NCI-H146 (cell line): ENCODE measurements at regions not wholly inside any gene's neighbourhood (a gene's known extent, or its start where the extent isn't known, plus 50 kb on each side); places are given as distances from the start of the nearest gene placed in this dataset.
"Not testable (repeated sequence)": the region's sequence is repeated elsewhere in the genome, so short reads cannot be mapped to it uniquely, and the experiment has no call there.

ENCODE experiments used
- DNase-seq: peaks from one replicate; lab custom pipeline; 2025; lab: John Stamatoyannopoulos, UW

DNA sequence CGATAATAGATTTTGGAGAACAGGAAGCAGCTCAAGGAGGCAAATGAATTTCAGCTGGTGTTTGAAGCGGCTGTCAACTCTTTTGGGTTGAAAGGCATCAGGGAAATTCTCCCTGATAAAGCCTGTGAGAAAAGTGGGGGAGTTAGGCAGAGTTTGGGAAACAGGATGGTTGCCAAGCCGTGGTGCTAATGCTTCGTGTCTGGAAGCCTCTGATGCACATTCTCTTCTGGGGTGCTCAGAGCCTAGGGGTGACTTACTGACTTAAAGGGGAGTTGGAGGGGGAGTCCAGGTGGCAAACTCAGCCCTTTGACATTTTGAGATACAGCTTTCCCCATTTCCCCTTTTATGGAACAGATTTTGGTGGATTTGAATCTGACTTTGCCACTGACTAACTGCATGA is 202.5 kb upstream of the CLINT1 start:
- no peak for DNase-seq

DNA sequence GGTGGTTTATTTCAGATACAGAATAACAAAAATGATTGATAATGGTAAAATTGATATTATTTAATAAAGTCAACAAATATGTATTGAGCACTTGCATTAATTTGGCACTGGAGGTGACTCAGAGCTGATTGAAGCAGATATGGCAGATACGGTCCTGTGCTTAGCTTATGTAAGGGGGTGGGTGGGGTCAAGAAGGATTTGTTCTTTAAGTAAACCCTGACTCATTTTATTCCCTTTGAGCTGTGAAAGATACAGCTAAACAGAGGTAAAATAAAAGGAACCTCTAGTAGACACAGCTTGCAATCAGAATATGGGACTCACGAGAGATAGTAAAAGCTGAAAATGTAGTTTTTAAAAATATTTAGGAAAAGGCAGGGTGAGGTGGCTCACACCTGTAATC is 201.3 kb upstream of the CLINT1 start:
- DNase-seq: no peak

DNA sequence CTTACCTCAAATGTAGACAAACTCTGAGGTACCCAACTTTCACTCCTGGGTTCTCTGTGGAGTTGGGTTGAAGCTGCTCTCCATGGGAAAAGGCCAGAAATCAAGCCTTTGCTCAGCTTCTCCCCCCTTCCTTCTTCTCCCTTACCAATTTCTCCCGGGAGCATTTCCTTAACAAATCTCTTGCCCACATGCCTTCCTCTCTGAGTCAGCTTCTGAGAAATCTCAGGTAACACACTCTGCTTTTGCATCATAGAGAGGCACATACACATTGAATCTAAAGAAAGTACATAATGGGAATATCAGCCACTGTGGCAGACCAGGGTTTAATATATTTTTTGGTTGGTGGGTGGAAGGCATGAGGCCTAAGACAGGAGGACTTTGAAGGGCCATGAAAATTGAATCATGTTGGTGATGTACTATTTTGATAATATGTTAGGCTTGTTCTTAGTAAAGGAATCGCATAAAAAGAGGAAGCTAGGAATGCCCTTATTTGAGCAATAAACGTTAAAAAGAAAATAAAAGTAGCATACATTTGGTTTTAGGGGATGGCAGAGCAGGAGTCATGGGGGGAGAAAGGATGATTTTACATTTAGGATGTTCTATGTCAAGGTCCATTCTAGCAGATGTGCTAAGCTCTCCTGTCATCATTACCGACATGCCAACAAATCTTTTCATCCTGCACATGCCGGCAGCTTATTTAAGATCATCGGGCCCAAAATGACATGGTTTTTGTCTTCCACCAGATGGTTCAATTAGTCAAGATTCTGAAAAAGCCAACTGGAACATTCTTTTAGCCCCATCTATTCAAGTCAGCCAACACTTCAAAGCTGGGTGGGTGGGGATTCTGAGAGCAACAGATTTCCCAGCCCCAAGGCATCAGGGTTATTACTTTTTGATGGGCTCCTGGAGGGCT is 199.5 kb upstream of the CLINT1 start:
- DNase-seq: no peak

DNA sequence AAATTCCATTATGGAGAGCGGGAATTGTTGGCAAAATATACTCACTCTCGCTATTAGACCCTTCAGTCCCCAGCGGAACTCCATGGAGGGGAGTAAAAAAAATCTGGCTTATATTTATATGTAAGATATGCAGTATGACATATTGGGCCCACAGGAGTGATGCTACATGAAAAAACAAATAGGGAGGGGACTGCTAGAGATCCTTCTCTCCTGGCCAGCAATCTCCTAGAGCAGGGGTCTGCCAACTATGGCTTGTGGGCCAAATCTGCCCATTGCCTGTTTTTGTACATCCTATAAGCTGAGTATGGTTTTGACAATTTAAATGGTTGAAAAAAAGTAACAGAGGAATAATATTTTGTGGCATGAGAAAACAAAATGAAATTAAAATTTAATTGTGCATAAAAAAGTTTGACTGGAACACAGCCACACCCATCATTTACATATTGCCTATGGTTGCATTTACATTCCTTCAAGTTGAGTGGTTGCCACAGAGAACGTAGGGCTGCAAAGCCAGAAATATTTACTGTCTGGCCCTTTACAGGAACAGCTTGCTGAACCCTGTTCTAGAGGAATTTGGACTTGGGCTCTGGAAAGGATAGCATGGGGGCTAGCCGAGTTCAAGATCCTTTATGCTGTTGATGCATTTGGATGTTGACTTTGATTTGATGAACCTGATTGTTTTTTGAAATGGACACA is 197.3 kb upstream of the CLINT1 start:
- DNase-seq: no peak

DNA sequence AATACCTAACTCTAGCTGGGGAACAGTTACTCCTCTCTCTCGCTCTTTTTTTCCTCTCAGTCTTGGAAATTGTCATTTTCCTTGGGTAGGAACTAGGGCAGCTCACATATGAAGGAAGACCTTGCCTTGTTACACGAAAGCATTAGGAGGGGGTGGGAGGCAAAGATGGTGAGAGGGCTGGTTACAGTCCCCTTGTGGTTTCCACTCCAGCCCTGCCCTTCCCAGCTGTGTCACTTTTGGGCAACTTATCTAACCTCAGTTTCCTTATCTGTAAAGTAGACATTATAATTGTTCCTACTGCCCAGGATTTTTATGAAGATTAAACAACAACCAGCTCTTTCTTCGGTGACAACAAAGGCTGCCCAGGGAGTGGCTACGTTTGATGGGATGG is 196.2 kb upstream of the CLINT1 start:
- no peak for DNase-seq

DNA sequence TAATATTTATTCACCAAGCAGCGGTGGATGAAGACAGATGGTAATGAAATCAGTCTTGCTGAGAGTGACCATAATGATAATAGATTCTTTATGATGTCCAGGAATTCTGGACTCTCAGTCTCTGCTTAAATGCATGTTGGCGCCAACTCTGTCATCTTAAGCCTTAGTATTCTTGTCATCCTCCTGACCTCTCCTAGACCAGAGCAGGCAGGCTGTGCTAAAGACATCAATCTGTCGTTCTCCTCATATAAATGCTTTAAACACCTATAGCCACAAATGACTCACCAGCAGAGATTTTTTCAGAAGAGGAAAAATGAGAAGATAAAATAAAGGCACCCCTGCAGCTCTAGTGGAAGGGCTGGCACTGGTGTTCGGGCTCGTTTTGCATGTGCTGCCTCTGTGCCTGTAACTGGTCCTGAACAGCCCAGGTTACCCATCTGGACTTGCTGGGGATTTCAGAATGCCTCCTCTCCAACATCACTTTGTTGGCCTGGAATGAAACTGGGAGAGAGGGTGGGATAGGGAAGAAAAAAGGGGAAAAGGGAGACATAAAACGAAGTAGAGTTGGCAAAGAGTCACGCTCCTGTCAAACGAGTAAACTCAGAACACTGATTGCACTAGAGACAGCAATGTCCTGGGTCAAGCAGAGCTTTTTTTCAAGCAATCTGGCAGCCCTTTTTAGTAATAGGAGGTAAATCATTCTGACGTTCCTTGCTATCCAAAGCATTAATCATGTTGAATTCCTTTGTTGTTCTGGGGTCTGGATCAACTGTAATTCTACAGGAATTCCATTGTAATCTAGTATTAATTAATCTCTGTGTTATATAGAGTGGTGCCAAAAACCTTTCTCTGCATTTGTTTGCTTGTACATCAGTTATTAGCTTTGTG is 195.5 kb upstream of the CLINT1 start:
- no peak for DNase-seq

DNA sequence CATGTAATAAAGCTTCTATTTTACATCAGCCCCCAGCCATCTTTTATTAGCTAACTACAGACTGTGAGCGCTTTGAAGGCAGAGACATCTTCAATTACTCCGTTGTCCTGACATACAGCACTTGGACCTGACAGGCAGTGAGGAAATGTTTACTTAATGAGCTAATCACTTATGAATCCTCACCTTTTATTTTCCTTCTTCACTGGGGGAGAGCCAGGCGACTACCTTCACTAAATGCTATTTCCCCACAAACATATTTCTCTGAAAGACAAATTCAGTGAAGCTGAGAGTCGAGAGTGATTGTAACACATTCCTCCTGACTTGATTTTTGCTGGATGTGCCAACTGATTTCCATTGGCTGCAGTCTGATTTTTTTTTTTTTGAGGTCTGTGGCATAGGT is 192.1 kb upstream of the CLINT1 start:
- no peak for DNase-seq

DNA sequence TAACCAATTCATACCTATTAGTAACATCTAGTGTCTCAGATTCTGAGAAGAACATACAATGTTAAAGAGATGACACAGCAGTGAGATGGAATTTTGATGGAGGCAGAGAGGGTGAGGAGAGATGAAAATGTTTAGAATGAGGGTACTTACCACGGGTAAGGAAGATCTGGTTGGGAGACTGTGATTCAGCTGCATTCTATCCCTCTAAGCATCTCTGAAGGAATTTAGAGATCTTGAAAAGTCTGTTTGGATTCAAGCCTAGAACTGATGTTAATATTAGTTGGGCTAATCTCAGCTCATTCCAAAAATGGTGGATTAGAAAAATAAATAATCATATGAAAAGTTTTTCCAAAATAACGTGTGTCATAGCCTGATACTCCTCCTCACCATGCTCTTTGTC is 191.5 kb upstream of the CLINT1 start:
- DNase-seq: no peak

DNA sequence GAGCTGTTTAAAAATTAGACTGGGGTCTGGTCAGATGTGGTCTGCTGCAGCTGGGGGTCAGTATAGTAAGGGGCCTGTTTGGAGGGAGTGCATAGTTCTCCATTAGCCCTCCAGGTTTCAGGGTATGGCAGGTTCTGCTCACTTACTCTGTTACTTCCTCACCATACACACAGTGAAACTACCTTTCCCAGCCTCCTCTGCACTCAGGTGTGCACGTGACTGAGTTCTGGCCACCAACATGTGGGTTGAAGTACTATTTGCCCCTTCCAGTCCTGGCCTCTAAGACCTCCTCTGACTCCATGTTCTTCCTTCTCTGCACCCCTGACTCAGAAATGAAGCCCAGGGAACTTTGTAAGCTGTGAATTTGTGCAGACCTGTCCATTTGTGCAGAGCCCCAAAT is 190.5 kb upstream of the CLINT1 start:
- no peak for DNase-seq

DNA sequence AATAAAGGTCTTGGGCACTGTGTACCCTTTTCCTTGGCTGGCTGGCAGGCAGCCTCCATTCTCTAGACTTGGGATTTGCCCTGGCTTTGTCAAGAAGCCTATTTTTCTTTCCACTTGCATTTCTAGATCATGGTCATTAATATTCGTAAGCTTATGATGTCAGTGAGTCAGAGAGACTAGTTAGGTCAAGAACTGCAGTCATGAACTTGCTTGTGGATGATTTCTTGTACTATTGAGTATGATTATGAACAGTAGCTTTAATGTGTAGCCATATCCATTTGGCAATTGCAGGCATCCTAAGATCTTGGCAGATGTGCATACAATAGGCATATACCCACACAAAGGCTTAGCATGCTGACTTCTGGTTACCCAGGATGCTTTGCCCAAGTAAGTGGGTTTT is 186.8 kb upstream of the CLINT1 start:
- no peak for DNase-seq

DNA sequence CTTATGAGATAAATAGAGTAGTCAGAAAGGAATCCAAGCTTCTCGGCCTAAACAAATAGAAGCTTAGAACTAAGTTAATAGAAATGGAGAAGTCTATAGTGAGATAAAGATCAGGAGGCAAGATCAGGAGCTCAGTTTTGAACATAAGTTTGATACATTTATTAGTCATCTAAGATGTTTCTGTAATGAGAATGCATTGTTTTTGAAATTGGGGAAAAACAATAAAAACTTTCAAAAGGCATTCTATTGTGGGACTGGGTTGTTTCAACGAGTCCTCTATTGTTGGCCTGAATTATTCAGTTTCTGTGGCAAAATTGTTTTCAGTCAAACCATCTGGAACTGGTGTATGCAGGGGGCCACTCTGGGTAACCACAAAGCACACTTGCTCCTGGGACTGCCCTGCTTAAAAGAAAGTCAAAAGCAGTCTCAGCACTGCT is 181.0 kb upstream of the CLINT1 start:
- no peak for DNase-seq

DNA sequence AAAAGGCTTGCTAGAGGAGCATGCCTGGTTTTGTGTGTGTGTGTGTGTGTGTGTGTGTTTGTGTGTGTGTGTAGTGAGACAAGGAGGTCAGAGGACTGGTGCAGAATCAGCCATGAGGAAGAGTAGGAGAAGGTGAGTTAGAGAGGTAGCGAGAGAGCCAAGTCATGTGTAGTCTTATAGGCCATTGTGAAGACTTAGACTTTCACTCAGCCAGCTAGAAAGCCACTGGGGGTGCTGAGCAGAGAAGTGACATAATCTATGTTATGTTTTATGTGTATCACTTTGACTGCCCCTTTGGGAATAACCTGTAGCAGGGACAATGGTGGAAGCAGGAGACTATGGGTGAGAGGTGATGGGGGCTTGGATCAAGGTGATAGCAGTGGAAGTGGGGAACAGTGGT is 180.5 kb upstream of the CLINT1 start:
- no peak for DNase-seq

DNA sequence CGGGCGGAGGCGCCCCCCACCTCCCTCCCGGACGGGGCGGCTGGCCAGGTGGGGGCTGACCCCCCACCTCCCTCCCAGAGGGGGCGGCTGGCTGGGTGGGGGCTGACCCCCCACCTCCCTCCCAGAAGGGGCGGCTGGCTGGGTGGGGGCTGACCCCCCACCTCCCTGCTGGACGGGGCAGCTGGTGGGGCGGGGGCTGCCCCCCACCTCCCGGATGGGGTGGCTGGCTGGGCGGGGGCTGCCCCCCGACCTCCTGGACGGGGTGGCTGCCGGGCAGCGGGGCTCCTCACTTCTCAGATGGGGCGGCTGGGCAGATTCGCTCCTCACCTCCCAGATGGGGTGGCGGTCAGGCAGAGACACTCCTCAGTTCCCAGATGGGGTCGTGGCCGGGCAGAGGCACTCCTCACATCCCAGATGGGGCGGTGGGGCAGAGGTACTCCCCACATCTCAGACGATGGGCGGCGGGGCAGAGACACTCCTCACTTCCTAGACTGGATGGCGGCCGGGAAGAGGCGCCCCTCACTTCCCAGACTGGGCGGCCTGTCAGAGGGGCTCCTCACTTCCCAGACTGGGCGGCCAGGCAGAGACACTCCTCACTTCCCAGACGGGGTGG is 178.1 kb upstream of the CLINT1 start:
- DNase-seq: not testable (repeated sequence)

DNA sequence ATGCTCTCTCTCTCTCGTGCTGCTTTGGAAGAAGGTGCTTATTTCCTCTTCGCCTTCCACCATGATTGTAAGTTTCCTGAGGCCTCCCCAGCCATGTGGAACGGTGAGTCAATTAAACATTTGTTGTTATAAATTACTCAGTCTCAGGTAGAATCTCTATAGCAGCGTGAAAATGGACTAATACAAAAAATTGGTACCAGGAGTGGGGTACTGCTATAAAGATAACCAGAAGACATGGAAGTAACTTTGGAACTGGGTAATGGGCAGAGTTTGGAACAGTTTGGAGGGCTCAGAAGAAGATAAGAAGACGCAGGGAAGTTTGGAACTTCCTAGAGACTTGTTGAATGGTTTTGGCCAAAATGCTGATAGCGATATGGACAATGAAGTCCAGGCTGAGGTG is 175.6 kb upstream of the CLINT1 start:
- not testable (repeated sequence) for DNase-seq

DNA sequence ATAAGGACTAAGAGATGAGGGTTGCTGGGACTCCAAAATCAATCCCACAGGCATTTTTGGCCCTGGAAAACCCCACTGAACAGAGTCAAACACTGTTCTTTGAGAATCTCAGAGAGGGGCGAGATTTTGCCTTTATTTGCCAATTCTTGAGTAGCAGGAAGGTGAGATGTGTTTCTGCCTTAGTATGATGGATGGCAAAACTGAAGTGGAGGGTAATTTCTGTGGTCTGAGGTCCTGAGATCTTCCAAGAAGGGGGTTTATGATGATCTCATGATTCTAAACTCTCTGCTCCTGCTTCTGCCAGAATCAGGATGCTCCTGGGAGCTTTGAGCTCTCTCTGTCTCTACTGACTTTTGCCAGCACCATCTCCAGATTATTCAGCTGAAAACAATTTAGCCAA is 174.8 kb upstream of the CLINT1 start:
- DNase-seq: no peak

DNA sequence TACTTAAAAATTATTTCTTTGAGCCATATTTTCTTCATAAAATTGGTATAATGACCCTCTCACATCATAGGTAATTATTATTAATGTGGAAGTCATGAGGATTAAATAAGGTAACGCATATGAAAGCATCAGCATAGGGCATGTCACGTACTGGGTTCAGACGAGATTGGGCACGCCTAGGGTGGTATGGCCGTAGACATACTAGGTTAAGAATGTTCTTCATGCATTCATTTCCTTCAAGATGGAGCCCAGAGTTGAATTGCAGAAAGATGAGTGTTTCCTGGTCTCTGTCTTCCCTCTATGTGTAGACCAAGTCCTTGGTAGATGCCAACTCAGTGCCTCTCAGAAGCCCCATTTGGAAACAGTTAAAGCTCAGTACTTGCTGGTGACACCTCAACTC is 174.1 kb upstream of the CLINT1 start:
- DNase-seq: no peak

DNA sequence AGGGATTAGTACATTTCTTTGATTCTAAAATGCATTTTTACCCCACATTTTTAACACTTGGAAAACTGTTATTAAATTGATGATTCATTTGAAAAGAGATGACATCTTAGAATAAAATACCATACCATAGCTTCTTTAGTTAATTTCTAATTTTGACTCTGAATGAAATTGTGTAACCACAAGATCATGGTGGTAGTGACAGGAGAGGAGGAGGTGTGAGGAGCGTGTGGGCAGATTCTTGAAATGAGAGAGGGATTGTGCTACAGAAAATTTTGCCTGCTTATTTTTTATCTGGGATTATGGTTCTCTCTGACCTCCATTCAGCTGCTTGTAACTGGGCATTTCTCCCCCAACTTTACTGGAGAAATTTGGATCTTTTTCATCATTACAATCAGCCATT is 173.3 kb upstream of the CLINT1 start:
- DNase-seq: no peak

DNA sequence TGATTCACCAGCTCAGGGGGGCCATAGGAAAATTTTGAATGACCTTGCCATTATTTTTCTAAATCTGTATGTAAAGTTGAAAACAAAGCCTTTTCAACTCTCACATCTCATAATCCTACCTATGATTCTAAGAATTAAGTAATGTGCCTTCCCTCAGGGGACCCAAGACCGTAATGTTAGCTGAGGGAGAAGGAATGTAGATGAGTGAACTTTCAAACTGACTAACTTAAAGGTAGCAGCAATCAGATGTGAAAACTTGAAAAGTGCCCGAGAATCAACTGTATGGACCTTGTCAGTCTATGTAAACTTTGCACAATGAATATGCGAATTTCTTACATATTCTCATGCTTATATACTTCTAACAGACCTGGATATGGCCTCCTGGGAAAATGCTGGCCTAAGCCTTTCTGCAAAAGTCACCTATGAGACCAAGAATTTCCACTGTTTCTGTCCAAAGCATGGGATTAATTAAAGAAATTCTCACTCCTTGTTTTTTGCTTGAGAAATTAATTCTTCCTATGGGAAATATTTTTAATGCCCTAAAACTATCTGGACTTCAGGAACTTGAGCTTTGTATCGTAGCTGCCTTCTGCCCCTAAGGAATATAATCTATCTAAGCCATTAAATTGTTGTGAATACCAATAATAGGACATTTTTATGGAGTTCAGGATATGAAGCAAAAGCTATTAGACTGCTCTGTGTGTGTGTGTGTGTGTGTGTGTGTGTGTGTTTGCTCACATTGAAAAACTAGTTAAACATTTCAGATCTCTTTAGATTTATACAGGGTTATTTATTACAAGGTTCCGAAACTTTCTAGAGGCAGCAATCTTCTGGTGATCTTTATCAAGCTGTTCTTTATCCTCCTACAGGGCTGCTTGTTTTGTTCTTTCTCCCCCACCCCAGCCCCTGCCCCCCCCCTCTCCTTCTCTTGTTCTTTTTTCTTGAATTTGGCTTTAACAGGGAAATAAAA is 169.1 kb upstream of the CLINT1 start:
- DNase-seq: no peak

DNA sequence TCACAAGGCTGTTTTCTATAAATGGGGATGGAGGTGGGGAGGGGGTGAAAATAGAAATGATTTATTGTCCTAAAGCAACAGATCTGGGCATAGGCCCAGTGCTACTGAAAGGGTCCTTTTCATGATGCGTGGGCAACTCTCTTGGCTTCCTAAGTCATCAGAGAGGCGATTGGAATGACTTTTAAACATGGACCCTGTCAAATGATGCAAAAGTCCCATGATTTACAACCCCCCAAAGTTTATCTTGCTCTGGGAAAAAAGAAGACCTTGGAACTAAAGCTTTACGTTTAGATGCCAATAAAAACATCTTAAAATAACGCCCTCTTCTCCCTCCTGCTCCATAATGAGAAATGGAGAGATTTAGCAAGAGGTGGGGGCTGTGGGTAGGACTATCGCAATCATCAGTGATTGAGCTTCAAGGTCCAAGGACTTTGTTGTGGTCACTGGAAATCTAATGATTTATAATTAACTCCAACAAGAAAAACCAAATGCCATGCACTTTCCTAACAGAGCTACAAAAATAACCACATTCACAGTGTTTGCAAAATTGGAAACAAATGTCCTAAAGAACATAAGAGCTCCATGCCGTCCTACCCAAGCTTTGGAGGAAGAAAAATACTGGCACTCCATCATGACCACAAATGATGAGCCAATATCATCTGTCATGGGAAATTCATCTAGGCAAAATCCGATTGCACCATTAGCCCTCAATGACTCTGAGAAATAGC is 167.5 kb upstream of the CLINT1 start:
- DNase-seq: no peak

DNA sequence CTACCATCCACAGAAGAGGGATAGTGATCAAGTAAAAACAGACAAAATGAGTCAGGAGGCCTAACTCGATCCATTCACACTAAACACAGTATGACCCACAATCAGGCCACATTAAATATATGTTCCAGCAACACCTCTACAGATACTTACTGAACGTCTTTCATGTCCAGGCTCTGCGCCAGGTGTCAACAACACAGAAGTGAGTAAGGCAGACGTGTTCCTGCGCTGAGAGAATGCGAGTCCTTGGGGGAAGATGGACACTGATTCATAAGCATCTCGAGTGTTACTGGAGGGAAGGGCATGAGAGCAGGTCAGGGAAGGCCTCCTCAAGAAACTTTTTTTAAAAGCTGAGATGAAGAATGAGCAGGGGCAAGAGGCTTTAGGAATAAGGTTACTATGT is 164.3 kb upstream of the CLINT1 start:
- DNase-seq: no peak
